Islet of Langerhans (tissue), 1 donor: ENCODE measurements at regions not wholly inside any gene's neighbourhood (a gene's known extent, or its start where the extent isn't known, plus 50 kb on each side); places are given as distances from the start of the nearest gene placed in this dataset.

Experiments used
- FAIRE-seq: peaks from one replicate; lab custom pipeline; 2011; peaks lifted over from hg19 to GRCh38; lab: Jason Lieb, UNC

DNA sequence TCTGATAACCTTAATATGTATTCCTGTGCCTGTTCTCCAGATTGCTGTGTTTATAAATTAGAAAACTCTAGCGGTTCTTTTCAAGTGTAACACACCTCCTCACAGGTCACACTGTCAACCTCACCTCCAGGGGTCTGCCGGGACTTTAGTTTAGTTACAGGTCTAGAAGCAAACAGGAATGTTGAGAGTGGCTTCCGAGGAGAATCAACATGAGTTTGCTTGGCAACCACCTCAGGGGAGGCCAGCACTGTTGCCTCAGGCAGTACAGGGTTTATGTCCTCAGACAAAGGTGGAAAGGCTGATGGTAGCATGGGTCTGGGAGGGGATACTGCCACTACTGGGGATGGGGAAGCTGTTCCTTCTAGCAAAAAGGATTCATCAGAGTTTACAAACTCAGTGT, 438.0 kb downstream of the DTHD1 start:
- FAIRE-seq: no peak

GRCh38 chr4:36722986-36723385, 441.6 kb downstream of the DTHD1 start:
- FAIRE-seq: no peak

DNA sequence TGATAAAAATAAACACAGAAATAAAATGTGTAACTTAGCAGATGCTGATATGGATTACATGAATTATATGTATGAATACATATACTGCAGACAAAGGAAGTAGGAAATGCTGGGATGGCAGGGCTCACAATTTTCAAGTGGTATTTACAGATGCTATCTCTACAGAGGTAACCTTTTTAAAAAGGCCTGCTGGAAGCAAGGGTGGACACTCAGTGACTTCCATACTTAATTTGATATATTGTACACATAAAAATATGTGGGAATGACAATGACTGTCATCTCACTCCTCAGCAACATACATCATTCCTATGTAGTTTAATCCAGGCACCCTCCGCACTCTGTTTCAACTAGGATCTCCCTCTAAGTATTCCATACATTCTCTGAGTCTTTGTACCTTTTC, 452.9 kb downstream of the DTHD1 start:
- no peak for FAIRE-seq

DNA sequence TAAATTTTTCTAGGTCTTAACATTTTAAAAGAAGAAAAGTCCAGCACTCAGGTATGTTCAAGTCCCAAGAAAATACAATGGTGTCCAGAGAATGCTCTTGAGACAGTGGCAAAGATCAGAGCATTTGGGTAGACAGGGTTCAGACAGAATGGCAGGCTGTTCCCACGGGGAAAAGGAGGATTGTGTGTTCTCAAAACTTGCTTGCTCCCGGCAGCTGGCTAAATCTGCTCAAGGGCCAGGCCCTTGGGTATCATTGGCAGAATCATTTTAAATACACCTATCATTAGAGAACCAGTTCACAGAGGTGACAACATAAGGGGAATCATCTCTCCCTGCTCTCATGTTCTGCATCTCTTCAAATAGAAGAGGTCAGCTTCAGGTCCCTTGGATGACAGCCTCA, 456.3 kb downstream of the DTHD1 start:
- no peak for FAIRE-seq

DNA sequence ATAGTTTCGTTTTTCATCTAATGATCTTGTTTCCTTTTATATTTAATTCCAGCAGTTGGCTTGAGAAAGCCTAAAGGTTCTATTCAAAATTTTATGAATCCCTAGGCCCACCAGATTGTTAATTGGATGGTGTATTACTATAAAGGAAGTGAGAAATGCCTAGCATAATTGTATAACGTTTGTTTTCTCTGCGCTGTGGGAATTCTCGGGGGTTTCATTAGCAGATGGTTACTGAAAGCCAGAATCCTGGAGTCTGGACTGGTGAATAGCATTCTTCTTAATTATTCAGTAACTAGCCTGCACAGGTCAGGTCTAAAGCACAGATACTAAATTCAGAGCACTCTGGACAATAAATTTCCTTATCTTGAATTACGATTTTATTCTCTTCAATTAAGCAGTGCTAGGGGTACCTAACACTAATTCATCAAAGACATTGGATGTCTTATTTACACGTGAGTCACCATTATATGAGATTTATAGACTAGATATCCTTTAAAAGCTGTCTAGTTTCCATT, 459.4 kb downstream of the DTHD1 start:
- FAIRE-seq: no peak

- FAIRE-seq: no peak
Observed at GRCh38 chr4:36747277-36748129, 466.1 kb downstream of the DTHD1 start.

- no peak for FAIRE-seq
Observed at GRCh38 chr4:36753048-36753447, 471.6 kb downstream of the DTHD1 start.

GRCh38 chr4:36757580-36758311, 476.3 kb downstream of the DTHD1 start:
- no peak for FAIRE-seq

DNA sequence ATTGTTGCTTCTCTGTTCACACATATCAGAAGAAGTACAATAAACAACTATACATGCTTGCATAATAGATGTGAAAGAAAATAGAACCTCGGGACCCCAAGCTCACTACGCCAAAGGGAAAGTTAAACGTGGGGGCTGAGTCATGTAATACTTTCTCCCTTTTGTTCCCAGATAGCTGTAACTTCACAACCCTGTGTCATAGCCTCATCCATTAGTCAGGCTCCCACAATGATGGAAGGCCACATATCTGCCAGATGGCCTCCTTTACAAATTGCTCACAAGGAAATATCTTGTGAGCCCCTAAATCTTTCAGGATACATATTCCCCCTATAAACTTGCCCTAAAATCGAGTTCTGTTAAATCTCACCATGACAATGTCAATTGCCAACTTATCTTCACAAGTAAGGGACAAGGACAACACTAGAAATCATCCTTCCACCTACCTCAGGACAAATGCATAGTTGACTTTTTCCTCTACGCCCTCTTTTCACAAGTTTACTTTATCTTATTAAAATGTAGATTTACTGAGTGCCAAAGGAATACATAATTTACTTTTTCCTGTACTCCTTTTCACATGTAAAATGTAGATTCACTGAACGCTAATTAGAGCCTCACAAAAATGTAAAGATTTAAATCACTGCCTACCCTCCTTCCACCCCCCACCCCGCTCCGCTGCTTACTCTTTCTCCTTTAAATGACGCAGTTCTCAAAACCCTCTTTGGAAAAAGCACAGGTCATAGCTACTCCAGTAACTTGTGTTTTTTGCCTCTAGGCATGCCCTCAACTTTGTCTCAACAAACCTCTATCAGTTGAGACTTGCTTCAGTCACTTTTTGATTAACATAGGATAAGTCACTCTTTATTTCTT, 477.1 kb downstream of the DTHD1 start:
- no peak for FAIRE-seq

DNA sequence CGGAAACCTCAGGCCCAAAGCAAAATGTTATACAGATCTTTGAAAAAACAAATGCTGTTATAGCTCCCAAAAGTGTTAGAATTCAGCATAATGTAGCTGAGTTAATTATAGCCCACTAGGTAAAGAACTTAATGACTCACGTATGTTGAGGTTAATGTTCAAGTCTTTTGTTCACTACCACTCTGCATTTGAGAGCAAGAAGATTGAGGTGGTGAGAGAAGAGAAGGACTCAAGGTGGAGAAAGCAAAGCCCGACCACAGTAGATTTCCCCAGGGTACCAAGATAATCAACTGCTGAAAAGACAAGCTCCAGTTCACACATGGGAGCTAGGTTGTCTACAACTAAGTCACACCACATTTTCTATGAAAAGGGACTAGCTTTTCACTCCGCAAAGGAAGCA, 480.2 kb downstream of the DTHD1 start:
- no peak for FAIRE-seq

DNA sequence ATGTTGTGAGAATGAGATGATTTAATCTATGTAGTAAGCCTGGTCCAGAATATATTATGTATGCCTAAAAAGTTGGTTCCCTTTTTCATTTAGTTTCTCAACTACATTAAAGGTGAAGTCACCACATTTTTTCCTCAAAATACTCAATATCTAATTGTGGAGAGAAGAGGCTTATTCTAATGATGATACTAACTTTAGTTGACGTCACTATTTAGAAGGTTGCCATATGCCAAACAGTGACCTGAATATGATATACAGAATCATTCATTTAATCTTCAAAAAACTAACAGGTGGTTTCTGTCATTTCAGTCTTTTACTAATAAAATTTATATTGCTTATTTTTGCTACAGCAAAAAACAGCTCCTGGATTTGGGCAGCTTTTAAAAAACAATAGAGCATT, 480.7 kb upstream of the NWD2 start:
- FAIRE-seq: no peak

- no peak for FAIRE-seq
Observed at GRCh38 chr4:36767596-36767995, 476.9 kb upstream of the NWD2 start.

DNA sequence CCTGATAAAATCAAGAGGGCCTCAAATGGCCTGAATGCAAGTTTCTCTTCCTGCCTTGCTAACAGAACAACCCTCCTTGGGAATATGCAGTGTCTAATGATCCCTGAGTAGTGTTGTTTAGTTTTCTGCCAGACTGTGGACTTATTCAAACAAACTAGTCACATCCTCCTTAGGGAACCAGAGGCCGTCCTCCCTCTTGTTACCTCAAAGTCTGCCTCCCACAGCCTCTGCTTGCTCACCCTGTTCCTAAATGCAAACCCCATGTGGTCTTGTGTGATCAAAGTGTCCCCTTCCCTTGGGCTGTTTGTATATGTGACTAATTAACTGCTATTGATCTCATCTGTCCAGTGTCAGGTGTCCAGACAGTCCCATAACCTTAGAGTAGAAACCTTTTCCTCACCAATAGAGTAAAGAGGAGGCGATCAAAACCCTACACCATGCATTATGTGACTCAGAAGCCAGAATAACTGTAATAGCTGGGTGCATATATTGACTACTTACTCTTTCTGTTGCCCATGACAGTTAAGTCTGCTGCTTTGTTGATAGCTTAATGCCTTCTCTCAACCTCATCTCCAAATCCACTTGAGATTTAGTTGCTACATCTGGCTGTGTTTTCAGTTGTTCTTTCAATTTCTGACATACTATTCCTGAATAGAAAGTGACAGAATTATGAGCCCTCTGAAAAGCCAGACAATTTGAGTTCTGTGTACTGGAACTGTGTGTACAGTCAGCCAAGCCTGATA, 473.0 kb upstream of the NWD2 start:
- FAIRE-seq: no peak

DNA sequence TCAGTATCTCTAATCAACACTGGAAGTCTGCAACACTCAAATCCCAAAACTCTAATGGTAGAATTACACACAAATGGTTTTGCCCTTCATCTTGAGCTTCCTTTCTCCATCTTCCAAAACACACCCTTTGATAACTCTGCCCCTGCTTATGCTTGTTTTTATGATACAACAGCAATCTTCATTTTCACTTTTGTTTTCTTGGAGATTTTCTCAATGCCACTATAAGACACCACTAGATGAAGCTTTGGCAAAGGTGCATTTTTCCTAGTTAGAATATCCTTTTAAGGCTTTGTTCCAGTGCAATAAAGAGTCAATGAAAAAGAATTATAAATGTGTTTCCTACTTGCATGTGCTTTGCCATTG, 472.4 kb upstream of the NWD2 start:
- FAIRE-seq: no peak

DNA sequence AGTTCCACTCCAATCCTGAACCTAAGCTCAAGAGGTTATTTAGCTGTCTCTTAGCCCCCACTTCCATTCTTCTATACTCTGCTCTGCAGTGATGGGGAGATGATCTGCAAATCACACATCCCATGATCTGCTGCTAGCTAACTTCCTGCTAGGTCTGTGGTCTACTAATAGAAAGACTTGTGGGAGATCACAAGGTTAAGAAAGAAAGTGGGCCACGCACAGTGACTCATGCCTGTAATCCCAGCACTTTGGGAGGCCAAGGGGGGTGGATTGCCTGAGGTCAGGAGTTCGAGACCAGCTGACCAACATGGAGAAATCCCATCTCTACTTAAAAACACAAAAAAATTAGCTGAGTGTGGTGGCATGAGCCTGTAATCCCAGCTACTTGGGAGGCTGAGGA, 471.1 kb upstream of the NWD2 start:
- FAIRE-seq: no peak

GRCh38 chr4:36775544-36775943, 469.0 kb upstream of the NWD2 start:
- no peak for FAIRE-seq

- no peak for FAIRE-seq
Observed at GRCh38 chr4:36779601-36780000, 464.9 kb upstream of the NWD2 start.

GRCh38 chr4:36785973-36786372, 458.6 kb upstream of the NWD2 start:
- FAIRE-seq: no peak

DNA sequence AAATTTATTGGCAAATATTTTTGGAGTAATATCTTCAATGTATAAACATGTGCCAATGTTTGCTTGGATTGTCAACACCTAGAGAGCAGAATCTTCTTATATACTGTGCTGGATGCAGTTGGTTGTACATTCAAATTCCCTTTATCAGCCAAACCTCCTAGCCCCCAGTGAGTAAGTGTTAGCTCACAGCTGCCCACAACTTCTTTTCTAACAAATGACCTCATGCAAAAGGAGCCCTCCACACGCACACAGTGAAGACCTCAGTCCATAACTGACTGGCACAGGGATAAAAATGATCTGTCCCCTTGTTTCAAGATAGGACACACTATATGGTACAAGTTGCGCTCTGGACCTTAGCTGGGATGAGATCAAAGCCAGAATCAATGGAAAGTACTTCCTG, 458.0 kb upstream of the NWD2 start:
- FAIRE-seq: no peak

GRCh38 chr4:36794716-36795115, 449.8 kb upstream of the NWD2 start:
- no peak for FAIRE-seq

- no peak for FAIRE-seq
Observed at GRCh38 chr4:36812149-36812548, 432.4 kb upstream of the NWD2 start.

- FAIRE-seq: no peak
Observed at GRCh38 chr4:36815536-36815935, 429.0 kb upstream of the NWD2 start.
